OCI-LY3 (cell line): ENCODE measurements at regions not wholly inside any gene's neighbourhood (a gene's known extent, or its start where the extent isn't known, plus 50 kb on each side); places are given as distances from the start of the nearest gene placed in this dataset.
"Not testable (repeated sequence)": the region's sequence is repeated elsewhere in the genome, so short reads cannot be mapped to it uniquely, and the experiment has no call there.

ENCODE experiments used
- H2AFZ ChIP-seq: fragments of 200-600, 300-600 bp; shearing (Covaris generic); 2 replicates; pipeline ENCODE4 v1.6.0; 2014; ENCODE audit warnings: antibody characterized with exemption, low read depth, low read length
- H3K27ac ChIP-seq: fragments of 200-600, 300-600 bp; sonication (generic); 2 replicates; pipeline ENCODE4 v1.5.1; 2014; ENCODE audit warnings: mild to moderate bottlenecking, low read length, moderate library complexity, mixed read lengths
- H3K27me3 ChIP-seq: fragments of 200-600, 300-600 bp; sonication (generic); 2 replicates; pipeline ENCODE4 v1.6.1; 2014; ENCODE audit warnings: low read depth, low read length, mixed read lengths
- H3K36me3 ChIP-seq: fragments of 200-600, 300-600 bp; sonication (generic); replicated peaks from 2 replicates; pipeline ENCODE3; 2014; ENCODE audit warnings: low read depth, low read length, mixed read lengths
- H3K4me1 ChIP-seq: fragments of 300-600, 200-600 bp; sonication (generic); 2 replicates; pipeline ENCODE4 v1.6.1; 2014; ENCODE audit warnings: low read length, mixed read lengths
- H3K4me2 ChIP-seq: fragments of 200-600, 300-600 bp; sonication (generic); 2 replicates; pipeline ENCODE4 v1.6.1; 2014; ENCODE audit warnings: low read length, mixed read lengths
- H3K4me3 ChIP-seq: fragments of 300-600, 200-600 bp; sonication (generic); 2 replicates; pipeline ENCODE4 v1.5.1; 2014; ENCODE audit warnings: antibody characterized with exemption, mild to moderate bottlenecking, low read length, moderate library complexity
- H3K79me2 ChIP-seq: fragments of 300-600, 200-600 bp; shearing (Covaris generic); 2 replicates; pipeline ENCODE4 v1.6.1; 2014; ENCODE audit warnings: mild to moderate bottlenecking, low read length, mixed read lengths
- H3K9ac ChIP-seq: fragments of 300-600, 200-600 bp; shearing (Covaris generic); 2 replicates; pipeline ENCODE4 v1.6.0; 2014; ENCODE audit warnings: mild to moderate bottlenecking, low read length, moderate library complexity
- H3K9me3 ChIP-seq: fragments of 200-600, 300-600 bp; shearing (Covaris generic); 2 replicates; pipeline ENCODE4 v1.6.1; 2014; ENCODE audit warnings: low read length, mixed read lengths; ENCODE audit not compliant: insufficient read depth
- H4K20me1 ChIP-seq: fragments of 200-600, 300-600 bp; sonication (generic); 2 replicates; pipeline ENCODE4 v1.6.1; 2016; ENCODE audit warnings: low read length, mixed read lengths; ENCODE audit not compliant: insufficient read depth
- EZH2phosphoT487 ChIP-seq: fragments of 200-600 bp; shearing (Covaris generic); IDR thresholded peaks from 2 replicates; pipeline ENCODE4 v1.6.1; 2018; ENCODE audit warnings: antibody characterized with exemption, mixed run types, low read depth
- TF ChIP-seq, protein P1 (sequence below): fragments of 200-600, 300-600 bp; sonication (generic); IDR thresholded peaks from 2 replicates; pipeline ENCODE4 v1.5.1; 2014; ENCODE audit warnings: antibody characterized with exemption, low read length, low read depth

DNA sequence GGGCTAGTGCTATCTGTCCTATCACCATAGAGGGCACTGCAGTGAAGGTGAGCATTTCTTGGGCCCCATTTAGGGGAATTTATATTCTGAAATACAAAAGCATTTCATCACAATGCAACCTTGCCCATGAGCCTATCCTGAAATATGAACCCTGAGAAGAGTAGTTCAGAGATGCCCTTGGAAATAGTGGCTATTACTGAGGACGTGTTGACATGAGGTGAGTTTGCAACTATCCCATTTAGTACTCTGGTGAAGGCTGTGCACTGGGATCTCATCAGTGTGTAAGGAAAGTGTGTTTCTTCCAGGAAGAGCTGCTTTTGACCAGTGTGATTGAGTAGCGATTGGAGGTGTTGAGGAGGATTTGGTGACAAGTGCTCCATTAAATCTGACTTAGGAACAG is 149.3 kb upstream of the EOLA2 start:
- no peak overlapping the region for H2AFZ ChIP-seq
- TF ChIP-seq, protein P1, sequence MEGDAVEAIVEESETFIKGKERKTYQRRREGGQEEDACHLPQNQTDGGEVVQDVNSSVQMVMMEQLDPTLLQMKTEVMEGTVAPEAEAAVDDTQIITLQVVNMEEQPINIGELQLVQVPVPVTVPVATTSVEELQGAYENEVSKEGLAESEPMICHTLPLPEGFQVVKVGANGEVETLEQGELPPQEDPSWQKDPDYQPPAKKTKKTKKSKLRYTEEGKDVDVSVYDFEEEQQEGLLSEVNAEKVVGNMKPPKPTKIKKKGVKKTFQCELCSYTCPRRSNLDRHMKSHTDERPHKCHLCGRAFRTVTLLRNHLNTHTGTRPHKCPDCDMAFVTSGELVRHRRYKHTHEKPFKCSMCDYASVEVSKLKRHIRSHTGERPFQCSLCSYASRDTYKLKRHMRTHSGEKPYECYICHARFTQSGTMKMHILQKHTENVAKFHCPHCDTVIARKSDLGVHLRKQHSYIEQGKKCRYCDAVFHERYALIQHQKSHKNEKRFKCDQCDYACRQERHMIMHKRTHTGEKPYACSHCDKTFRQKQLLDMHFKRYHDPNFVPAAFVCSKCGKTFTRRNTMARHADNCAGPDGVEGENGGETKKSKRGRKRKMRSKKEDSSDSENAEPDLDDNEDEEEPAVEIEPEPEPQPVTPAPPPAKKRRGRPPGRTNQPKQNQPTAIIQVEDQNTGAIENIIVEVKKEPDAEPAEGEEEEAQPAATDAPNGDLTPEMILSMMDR: peak; percentile 31
- no peak for TF ChIP-seq EZH2phosphoT487
- no peaks in the 10 kb centered on the region for H3K9me3 ChIP-seq

DNA sequence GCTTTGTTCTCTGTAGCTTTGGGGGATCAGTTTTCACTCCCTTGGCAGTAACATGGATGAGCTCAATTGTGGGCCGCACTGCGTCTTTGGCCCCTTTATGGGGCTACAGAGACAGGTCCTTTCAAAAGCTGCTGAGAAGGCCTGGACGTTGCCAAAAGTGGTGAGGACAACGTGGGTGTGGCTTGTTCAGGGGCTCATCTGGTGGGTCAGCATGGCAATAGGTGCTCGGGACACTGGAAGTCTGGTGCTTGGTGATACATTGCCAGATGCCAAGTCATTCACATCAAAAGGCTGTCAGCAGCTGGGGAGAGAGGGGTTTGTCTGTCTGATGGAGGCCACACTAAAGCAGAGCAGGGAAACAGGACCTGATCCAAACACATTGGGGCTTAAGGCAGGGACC is 149.8 kb upstream of the EOLA2 start:
- Histone ChIP-seq H3K4me1 (peaks cover 33% of the 10 kb centered on the region), H3K9ac (no peak overlapping the region), H3K27me3 (no peaks in the 10 kb centered on the region), H3K4me2 (no peak overlapping the region), H3K9me3 (no peaks in the 10 kb centered on the region), H3K36me3 (no peaks in the 10 kb centered on the region), H3K79me2 (no peaks in the 10 kb centered on the region), H3K27ac (no peak overlapping the region), H4K20me1 (no peaks in the 10 kb centered on the region), H3K4me3 (no peak overlapping the region), H2AFZ (no peak overlapping the region)
- TF ChIP-seq, protein P1: no peak
- TF ChIP-seq EZH2phosphoT487: no peak

More for the DNA sequence above, 149.3 kb upstream of the EOLA2 start:
- H3K4me3 ChIP-seq: no peak overlapping the region
- peaks cover 37% of the 10 kb centered on the region for H3K4me1 ChIP-seq
- no peaks in the 10 kb centered on the region for H3K36me3 ChIP-seq
- H3K79me2 ChIP-seq: no peaks in the 10 kb centered on the region
- no peaks in the 10 kb centered on the region for H3K27me3 ChIP-seq
- H3K27ac ChIP-seq: no peak overlapping the region
- no peaks in the 10 kb centered on the region for H4K20me1 ChIP-seq
- no peak overlapping the region for H3K9ac ChIP-seq
- H3K4me2 ChIP-seq: no peak overlapping the region

DNA sequence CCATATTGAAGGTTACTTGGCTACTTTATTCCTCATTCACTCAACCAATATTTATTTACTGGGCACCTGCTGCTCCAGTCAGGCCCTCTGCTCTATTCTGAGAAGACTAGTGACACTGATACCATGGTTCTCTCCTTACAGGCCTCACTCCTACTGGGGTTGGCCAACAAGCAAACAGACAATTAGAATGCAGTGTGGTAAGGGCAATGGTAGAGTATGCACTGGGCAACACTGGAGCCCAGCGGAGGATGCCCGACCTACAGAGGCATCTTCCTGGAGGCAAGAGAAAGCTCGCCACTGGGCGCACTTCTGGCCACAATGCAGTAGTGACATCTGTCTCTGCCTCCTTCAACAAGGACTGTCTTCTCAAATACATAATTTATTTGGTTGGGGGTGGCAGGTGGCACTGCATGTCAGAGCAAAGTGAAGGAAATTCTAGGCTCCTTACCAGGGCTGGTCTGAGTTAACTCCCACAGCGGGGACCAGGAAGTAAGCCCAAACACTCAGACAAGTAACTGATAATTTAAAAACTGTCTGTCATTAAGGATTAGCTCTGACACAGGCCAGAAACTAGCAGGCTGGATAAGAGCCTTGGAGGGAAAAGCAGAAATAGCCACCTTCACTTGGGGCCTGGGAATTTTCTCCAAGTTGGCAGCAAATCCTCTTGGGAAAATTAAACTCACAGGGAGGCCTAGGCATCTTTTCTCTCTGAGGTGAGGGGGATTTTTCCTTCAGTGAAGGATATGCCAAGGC is 150.7 kb upstream of the EOLA2 start:
- Histone ChIP-seq H3K9me3 (no peaks in the 10 kb centered on the region), H4K20me1 (no peaks in the 10 kb centered on the region), H3K79me2 (no peaks in the 10 kb centered on the region), H3K4me1 (peaks cover 26% of the 10 kb centered on the region), H3K4me2 (no peak overlapping the region), H3K4me3 (no peak overlapping the region), H3K27ac (no peak overlapping the region), H3K36me3 (no peaks in the 10 kb centered on the region), H3K27me3 (no peaks in the 10 kb centered on the region), H3K9ac (no peak overlapping the region), H2AFZ (no peak overlapping the region)
- TF ChIP-seq, protein P1: no peak
- no peak for TF ChIP-seq EZH2phosphoT487

DNA sequence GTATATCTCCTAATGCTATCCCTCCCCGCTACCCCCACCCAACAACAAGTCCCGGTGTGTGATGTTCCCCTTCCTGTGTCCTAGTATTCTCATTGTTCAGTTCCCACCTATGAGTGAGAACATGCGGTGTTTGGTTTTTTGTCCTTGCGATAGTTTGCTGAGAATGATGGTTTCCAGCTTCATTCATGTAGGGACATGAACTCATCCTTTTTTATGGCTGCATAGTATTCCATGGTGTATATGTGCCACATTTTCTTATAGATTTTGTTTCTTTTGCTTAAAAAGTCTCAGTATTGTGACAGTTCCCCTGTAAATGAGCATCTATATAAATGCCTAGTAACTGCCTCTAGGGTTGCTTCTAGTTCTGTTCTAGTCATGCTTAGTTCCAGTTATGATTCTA is 153.0 kb upstream of the EOLA2 start:
- H3K4me1 ChIP-seq, H3K36me3 ChIP-seq, H3K4me2 ChIP-seq, H4K20me1 ChIP-seq, H3K27me3 ChIP-seq, H3K9ac ChIP-seq, H3K9me3 ChIP-seq, H3K27ac ChIP-seq, H3K79me2 ChIP-seq, H2AFZ ChIP-seq, H3K4me3 ChIP-seq: not testable (repeated sequence)
